ENCODE measurements at regions not wholly inside any gene's neighbourhood (a gene's known extent, or its start where the extent isn't known, plus 50 kb on each side); places are given as distances from the start of the nearest gene placed in this dataset.

DNA sequence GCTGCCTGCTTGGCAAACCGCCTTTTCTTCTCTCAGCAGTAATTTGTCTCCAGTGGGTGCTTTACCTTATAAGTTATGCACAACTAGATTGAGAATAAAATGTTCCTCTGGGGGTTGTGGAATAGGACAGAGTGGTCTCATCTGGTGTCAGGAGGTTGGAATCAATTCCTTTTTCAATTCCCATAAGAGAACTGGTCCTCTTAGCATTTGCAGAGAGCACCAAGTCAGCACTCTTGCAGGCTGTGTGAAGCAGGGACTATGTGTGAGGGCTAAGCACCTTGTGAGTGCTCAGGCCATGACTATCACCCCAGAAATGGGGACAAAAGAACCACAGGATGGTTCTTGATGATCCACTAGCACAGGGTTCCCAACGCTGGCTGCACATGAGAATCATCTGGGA, 163.6 kb upstream of the UMPS start:
- TF ChIP-seq FOXA1 (IDR thresholded peaks at IDR 0.05) (no peak), HNF4A (conservative IDR thresholded peaks at IDR 0.05) (no peak), JUND (IDR thresholded peaks at IDR 0.05) (no peak), RAD21 (IDR thresholded peaks at IDR 0.05) (no peak), GABPA (IDR thresholded peaks at IDR 0.05 in 1 of 2, conservative IDR thresholded peaks at IDR 0.05 in 1 of 2) (no peak), HNF4G (IDR thresholded peaks at IDR 0.05) (no peak), FOXA2 (IDR thresholded peaks at IDR 0.05) (no peak), NR2F2 (IDR thresholded peaks at IDR 0.05) (no peak)
- TF ChIP-seq, protein P1, sequence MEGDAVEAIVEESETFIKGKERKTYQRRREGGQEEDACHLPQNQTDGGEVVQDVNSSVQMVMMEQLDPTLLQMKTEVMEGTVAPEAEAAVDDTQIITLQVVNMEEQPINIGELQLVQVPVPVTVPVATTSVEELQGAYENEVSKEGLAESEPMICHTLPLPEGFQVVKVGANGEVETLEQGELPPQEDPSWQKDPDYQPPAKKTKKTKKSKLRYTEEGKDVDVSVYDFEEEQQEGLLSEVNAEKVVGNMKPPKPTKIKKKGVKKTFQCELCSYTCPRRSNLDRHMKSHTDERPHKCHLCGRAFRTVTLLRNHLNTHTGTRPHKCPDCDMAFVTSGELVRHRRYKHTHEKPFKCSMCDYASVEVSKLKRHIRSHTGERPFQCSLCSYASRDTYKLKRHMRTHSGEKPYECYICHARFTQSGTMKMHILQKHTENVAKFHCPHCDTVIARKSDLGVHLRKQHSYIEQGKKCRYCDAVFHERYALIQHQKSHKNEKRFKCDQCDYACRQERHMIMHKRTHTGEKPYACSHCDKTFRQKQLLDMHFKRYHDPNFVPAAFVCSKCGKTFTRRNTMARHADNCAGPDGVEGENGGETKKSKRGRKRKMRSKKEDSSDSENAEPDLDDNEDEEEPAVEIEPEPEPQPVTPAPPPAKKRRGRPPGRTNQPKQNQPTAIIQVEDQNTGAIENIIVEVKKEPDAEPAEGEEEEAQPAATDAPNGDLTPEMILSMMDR (IDR thresholded peaks at IDR 0.05; ENCODE audit: low read depth, low read length, missing input control) = no peak
- TF ChIP-seq, protein P2, sequence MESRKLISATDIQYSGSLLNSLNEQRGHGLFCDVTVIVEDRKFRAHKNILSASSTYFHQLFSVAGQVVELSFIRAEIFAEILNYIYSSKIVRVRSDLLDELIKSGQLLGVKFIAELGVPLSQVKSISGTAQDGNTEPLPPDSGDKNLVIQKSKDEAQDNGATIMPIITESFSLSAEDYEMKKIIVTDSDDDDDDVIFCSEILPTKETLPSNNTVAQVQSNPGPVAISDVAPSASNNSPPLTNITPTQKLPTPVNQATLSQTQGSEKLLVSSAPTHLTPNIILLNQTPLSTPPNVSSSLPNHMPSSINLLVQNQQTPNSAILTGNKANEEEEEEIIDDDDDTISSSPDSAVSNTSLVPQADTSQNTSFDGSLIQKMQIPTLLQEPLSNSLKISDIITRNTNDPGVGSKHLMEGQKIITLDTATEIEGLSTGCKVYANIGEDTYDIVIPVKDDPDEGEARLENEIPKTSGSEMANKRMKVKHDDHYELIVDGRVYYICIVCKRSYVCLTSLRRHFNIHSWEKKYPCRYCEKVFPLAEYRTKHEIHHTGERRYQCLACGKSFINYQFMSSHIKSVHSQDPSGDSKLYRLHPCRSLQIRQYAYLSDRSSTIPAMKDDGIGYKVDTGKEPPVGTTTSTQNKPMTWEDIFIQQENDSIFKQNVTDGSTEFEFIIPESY (IDR thresholded peaks at IDR 0.05) = no peak
- TF ChIP-seq, protein P3, sequence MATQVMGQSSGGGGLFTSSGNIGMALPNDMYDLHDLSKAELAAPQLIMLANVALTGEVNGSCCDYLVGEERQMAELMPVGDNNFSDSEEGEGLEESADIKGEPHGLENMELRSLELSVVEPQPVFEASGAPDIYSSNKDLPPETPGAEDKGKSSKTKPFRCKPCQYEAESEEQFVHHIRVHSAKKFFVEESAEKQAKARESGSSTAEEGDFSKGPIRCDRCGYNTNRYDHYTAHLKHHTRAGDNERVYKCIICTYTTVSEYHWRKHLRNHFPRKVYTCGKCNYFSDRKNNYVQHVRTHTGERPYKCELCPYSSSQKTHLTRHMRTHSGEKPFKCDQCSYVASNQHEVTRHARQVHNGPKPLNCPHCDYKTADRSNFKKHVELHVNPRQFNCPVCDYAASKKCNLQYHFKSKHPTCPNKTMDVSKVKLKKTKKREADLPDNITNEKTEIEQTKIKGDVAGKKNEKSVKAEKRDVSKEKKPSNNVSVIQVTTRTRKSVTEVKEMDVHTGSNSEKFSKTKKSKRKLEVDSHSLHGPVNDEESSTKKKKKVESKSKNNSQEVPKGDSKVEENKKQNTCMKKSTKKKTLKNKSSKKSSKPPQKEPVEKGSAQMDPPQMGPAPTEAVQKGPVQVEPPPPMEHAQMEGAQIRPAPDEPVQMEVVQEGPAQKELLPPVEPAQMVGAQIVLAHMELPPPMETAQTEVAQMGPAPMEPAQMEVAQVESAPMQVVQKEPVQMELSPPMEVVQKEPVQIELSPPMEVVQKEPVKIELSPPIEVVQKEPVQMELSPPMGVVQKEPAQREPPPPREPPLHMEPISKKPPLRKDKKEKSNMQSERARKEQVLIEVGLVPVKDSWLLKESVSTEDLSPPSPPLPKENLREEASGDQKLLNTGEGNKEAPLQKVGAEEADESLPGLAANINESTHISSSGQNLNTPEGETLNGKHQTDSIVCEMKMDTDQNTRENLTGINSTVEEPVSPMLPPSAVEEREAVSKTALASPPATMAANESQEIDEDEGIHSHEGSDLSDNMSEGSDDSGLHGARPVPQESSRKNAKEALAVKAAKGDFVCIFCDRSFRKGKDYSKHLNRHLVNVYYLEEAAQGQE (IDR thresholded peaks at IDR 0.05) = no peak
- TF ChIP-seq, protein P4, sequence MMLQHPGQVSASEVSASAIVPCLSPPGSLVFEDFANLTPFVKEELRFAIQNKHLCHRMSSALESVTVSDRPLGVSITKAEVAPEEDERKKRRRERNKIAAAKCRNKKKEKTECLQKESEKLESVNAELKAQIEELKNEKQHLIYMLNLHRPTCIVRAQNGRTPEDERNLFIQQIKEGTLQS (IDR thresholded peaks at IDR 0.05) = no peak
- TF ChIP-seq, protein P5, sequence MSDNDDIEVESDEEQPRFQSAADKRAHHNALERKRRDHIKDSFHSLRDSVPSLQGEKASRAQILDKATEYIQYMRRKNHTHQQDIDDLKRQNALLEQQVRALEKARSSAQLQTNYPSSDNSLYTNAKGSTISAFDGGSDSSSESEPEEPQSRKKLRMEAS (IDR thresholded peaks at IDR 0.05) = no peak

All from liver (tissue), 3 donors.